SK-N-SH (cell line): ENCODE measurements at regions not wholly inside any gene's neighbourhood (a gene's known extent, or its start where the extent isn't known, plus 50 kb on each side); places are given as distances from the start of the nearest gene placed in this dataset.
"Not testable (repeated sequence)": the region's sequence is repeated elsewhere in the genome, so short reads cannot be mapped to it uniquely, and the experiment has no call there.

Experiments used
- CTCF ChIA-PET: fragments of 300-600, 350-600 bp; formaldehyde crosslinking; extraction: SDS; loops from one replicate; lab custom pipeline; 2021; lab: Yijun Ruan, JAX
- POLR2A ChIA-PET: fragments of 350-600 bp; sonication (Branson Sonifier 250); formaldehyde crosslinking; extraction: SDS; loops from one replicate; lab custom pipeline; 2020; ENCODE audit warnings: antibody characterized with exemption, inconsistent platforms; lab: Yijun Ruan, JAX
- DNase-seq: peaks from one replicate; pipeline ENCODE4 v3.0.0; 2012
- H2AFZ ChIP-seq: fragments of 200-600 bp; sonication (generic); 2 replicates; pipeline ENCODE4 v1.8.1; 2016; ENCODE audit warnings: antibody characterized with exemption, mild to moderate bottlenecking, low read depth
- H3F3A ChIP-seq: fragments of 200-600 bp; sonication (generic); replicated peaks from 2 replicates; pipeline ENCODE3; 2016; ENCODE audit warnings: antibody characterized with exemption, mild to moderate bottlenecking; ENCODE audit not compliant: insufficient read depth
- H3K27ac ChIP-seq, 2 experiments: fragments of 200-500 bp in 1 of 2; fragments of 200-600 bp in 1 of 2; sonication (Bioruptor generic) in 1 of 2; sonication (generic), shearing (Covaris generic) in 1 of 2; 2 replicates each; pipeline versions ENCODE4 v1.5.1 to v1.6.1; 2014 to 2016; ENCODE audit warnings: low read depth in 2 of 2, inconsistent platforms in 1 of 2, low read length in 1 of 2, mild to moderate bottlenecking in 1 of 2, mixed read lengths in 1 of 2
- H3K27me3 ChIP-seq: fragments of 200-600 bp; sonication (generic), shearing (Covaris generic); 2 replicates; pipeline ENCODE4 v1.6.1; 2016; ENCODE audit warnings: mixed run types; ENCODE audit not compliant: insufficient read depth
- H3K36me3 ChIP-seq, 2 experiments: fragments of 200-500 bp in 1 of 2; fragments of 200-600 bp in 1 of 2; sonication (Bioruptor generic) in 1 of 2; sonication (generic) in 1 of 2; replicated peaks in 1 of 2; 2 replicates each; pipeline versions ENCODE3 to v1.5.1; 2014 to 2016; ENCODE audit warnings: low read length in 1 of 2, mild to moderate bottlenecking in 1 of 2; ENCODE audit not compliant: insufficient read depth in 2 of 2, control insufficient read depth in 1 of 2
- H3K4me1 ChIP-seq, 2 experiments: fragments of 200-500 bp in 1 of 2; fragments of 200-600 bp in 1 of 2; sonication (Bioruptor generic) in 1 of 2; sonication (generic), shearing (Covaris generic) in 1 of 2; 2 replicates each; pipeline versions ENCODE4 v1.5.1 to v1.6.1; 2014 to 2016; ENCODE audit warnings: low read depth in 1 of 2, low read length in 1 of 2, mixed run types in 1 of 2; ENCODE audit not compliant: insufficient read depth in 2 of 2, control insufficient read depth in 1 of 2
- H3K4me2 ChIP-seq: fragments of 200-600 bp; sonication (generic), shearing (Covaris generic); 2 replicates; pipeline ENCODE4 v1.6.1; 2017; ENCODE audit warnings: mixed run types
- H3K4me3 ChIP-seq, 2 experiments: fragments of 200-500 bp in 1 of 2; fragments of 200-600 bp in 1 of 2; sonication (Bioruptor generic) in 1 of 2; sonication (generic), shearing (Covaris generic) in 1 of 2; 2 replicates each; pipeline versions ENCODE4 v1.5.1 to v1.8.1; 2014 to 2016; ENCODE audit warnings: low read depth in 2 of 2, inconsistent platforms in 1 of 2, low read length in 1 of 2, mild to moderate bottlenecking in 1 of 2, mixed read lengths in 1 of 2, moderate library complexity in 1 of 2
- H3K79me2 ChIP-seq: fragments of 200-600 bp; sonication (generic); 2 replicates; pipeline ENCODE4 v1.8.1; 2017; ENCODE audit warnings: mild to moderate bottlenecking; ENCODE audit not compliant: insufficient read depth
- H3K9ac ChIP-seq: fragments of 200-600 bp; sonication (generic); 2 replicates; pipeline ENCODE4 v1.6.1; 2017; ENCODE audit warnings: mixed run types
- H3K9me2 ChIP-seq: fragments of 200-600 bp; sonication (generic); 2 replicates; pipeline ENCODE4 v1.6.1; 2017; ENCODE audit warnings: mixed run types
- H3K9me3 ChIP-seq: fragments of 200-600 bp; sonication (generic); 2 replicates; pipeline ENCODE4 v1.6.1; 2017; ENCODE audit warnings: mixed run types, mild to moderate bottlenecking, moderate library complexity
- H4K20me1 ChIP-seq: fragments of 200-600 bp; sonication (generic); 2 replicates; pipeline ENCODE4 v1.6.1; 2017; ENCODE audit warnings: mild to moderate bottlenecking, mixed run types; ENCODE audit not compliant: insufficient read depth
- JUND ChIP-seq: IDR thresholded peaks from 2 replicates; pipeline ENCODE4 v1.4.0; 2012
- RCOR1 ChIP-seq: fragments of 150-350 bp; IDR thresholded peaks from 2 replicates; pipeline ENCODE4 v1.6.1; 2017; ENCODE audit warnings: antibody characterized with exemption, low read length
- SMC3 ChIP-seq: IDR thresholded peaks from 2 replicates; pipeline ENCODE4 v1.6.1; 2012; ENCODE audit warnings: low read depth, low read length, improper control_type of control experiment
- WGBS: methylation state at CpG from one replicate; pipeline ENCODE4 v1.1.6; 2017; ENCODE audit warnings: low lambda C conversion rate; 5-methylcytosine and 5-hydroxymethylcytosine counted together
- TF ChIP-seq, protein P1 (sequence below): fragments of 150-350 bp; IDR thresholded peaks from 2 replicates; pipeline ENCODE4 v1.6.1; 2016; ENCODE audit warnings: mild to moderate bottlenecking, low read depth, low read length

DNA sequence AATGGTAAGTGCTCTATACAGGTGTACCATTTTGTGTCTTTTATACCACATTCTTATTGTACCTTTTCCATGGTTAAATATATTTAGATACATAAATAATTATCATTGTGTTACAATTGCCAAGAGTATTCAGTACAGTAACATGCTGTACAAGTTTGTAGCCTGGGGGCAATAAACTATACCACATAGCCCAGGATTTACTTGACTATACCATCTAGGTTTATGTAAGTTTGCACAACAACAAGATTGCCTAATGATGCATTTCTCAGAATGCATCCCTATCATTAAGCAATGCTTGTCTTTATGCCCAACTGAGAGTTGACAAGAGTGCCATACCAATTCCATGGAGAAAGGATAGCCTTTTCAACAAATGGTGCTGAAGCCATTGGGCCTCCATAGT, 136.7 kb upstream of the PJA2 start:
- no peak overlapping the region for H3K4me2 ChIP-seq
- no peak overlapping the region for H2AFZ ChIP-seq
- no peaks in the 10 kb centered on the region for H3K79me2 ChIP-seq
- H3K27ac ChIP-seq = no peak overlapping the region
- H4K20me1 ChIP-seq = no peaks in the 10 kb centered on the region
- H3K4me1 ChIP-seq = no peaks in the 10 kb centered on the region
- TF ChIP-seq, protein P1, sequence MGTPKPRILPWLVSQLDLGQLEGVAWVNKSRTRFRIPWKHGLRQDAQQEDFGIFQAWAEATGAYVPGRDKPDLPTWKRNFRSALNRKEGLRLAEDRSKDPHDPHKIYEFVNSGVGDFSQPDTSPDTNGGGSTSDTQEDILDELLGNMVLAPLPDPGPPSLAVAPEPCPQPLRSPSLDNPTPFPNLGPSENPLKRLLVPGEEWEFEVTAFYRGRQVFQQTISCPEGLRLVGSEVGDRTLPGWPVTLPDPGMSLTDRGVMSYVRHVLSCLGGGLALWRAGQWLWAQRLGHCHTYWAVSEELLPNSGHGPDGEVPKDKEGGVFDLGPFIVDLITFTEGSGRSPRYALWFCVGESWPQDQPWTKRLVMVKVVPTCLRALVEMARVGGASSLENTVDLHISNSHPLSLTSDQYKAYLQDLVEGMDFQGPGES = no peak
- no peak for TF ChIP-seq RCOR1
- TF ChIP-seq JUND = no peak
- TF ChIP-seq SMC3 = no peak
- POLR2A ChIA-PET = no interaction called here
- no peaks in the 10 kb centered on the region for H3K27me3 ChIP-seq
- no peaks in the 10 kb centered on the region for H3F3A ChIP-seq
- H3K4me3 ChIP-seq = no peak overlapping the region
- CTCF ChIA-PET = interaction anchor here (1.1 kb wide), 1 partner anchor 9 kb away, joined by 3 read pairs; no protein-coding TSS in a partner anchor
- H3K9ac ChIP-seq = no peak overlapping the region
- no peaks in the 10 kb centered on the region for H3K36me3 ChIP-seq
- DNase-seq = no peak
- no peaks in the 10 kb centered on the region for H3K9me2 ChIP-seq
- no peaks in the 10 kb centered on the region for H3K9me3 ChIP-seq

GRCh38 chr5:109544873-109545272, 135.1 kb upstream of the PJA2 start:
- H3K9me3 ChIP-seq, H3K9me2 ChIP-seq, H2AFZ ChIP-seq, H3K9ac ChIP-seq, H3K27ac ChIP-seq, CTCF ChIA-PET, POLR2A ChIA-PET, H4K20me1 ChIP-seq, H3K4me1 ChIP-seq, H3K79me2 ChIP-seq, DNase-seq, H3K36me3 ChIP-seq, H3K4me2 ChIP-seq, H3K4me3 ChIP-seq, H3K27me3 ChIP-seq, H3F3A ChIP-seq: not testable (repeated sequence)
- WGBS = 10% methylated on average over 1 of the region's 1 CpG

- CTCF ChIA-PET, DNase-seq, H3K9me3 ChIP-seq, H3K9me2 ChIP-seq, H3K27me3 ChIP-seq, H3K36me3 ChIP-seq, H3K4me3 ChIP-seq, H3K27ac ChIP-seq, H3K79me2 ChIP-seq, H4K20me1 ChIP-seq, H3F3A ChIP-seq, H3K4me1 ChIP-seq, POLR2A ChIA-PET, H3K4me2 ChIP-seq, H2AFZ ChIP-seq, H3K9ac ChIP-seq: not testable (repeated sequence)
- 30% methylated on average over 1 of the region's 1 CpG for WGBS
Measured at GRCh38 chr5:109538692-109539091, 128.9 kb upstream of the PJA2 start.

GRCh38 chr5:109535090-109535489, 125.3 kb upstream of the PJA2 start:
- H2AFZ ChIP-seq, POLR2A ChIA-PET, H3K79me2 ChIP-seq, H3K9ac ChIP-seq, H3K27me3 ChIP-seq, H3K27ac ChIP-seq, H3K4me1 ChIP-seq, CTCF ChIA-PET, H3K4me2 ChIP-seq, H3K36me3 ChIP-seq, DNase-seq, H3K9me3 ChIP-seq, H3F3A ChIP-seq, H3K4me3 ChIP-seq, H4K20me1 ChIP-seq, H3K9me2 ChIP-seq: not testable (repeated sequence)
- 70% methylated on average over 3 of the region's 4 CpGs for WGBS
